ENCODE measurements at regions not wholly inside any gene's neighbourhood (a gene's known extent, or its start where the extent isn't known, plus 50 kb on each side); places are given as distances from the start of the nearest gene placed in this dataset.

DNA sequence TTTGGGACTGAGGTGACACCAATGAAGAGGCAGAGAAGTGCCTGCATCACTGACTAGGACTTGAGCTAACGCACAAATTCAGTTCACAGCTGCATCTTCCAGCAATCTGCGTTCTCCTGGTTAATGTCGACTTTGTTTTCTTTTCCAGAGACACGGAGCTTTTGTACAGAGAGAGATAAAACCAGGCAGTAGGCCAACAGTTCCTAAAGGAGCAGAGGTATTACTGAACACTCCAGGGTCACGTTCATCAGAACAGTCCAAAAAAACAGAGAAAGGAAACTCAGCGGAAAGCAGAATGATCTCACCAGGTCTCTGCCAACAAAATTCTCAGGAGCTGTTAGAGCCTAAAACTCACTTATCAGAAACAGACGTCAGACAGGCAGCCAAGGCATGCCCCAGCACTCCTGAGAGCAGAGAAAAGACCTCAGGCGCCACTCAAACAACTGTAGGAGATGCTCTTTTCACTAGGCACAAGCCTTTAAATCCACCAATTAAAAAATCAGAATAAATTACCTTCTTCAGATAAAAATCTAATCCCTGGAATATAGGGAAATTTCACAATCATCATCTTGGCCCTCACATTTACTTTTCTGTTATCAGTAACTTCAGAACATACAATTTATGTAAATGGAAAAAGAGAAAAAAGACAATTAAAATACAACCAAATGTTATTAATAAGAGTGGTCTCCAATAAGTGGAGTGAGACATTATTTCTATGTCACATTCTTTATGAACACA lies 95.9 kb upstream of the SPTBN1 start:
- H3K27me3 ChIP-seq (ENCODE audit: insufficient read depth) = no peaks in the 10 kb centered on the region
- H4K20me1 ChIP-seq (ENCODE audit: insufficient read depth) = no peaks in the 10 kb centered on the region
- H3K9ac ChIP-seq = no peak overlapping the region
- peak overlapping the region; percentile 63 for H3K4me2 ChIP-seq
- 15% methylated on average over 8 of the region's 8 CpGs for WGBS (ENCODE audit: low lambda C conversion rate)
- peaks cover 0 to 10% of the 10 kb centered on the region in 2 experiments; a peak in 2 of 4 replicates for H3K4me1 ChIP-seq (ENCODE audit: control insufficient read depth in 1 of 2, insufficient read depth in 2 of 2, low read depth in 1 of 2, low read length in 1 of 2)
- no peaks in the 10 kb centered on the region for H3K9me2 ChIP-seq
- H3K36me3 ChIP-seq (replicated peaks in 1 of 2; ENCODE audit: control insufficient read depth in 1 of 2, insufficient read depth in 2 of 2, low read length in 1 of 2) = no peaks in the 10 kb centered on the region
- H3K79me2 ChIP-seq (ENCODE audit: insufficient read depth) = no peaks in the 10 kb centered on the region
- peak; percentile 58 for DNase-seq
- 0 out of 2 replicates have a peak, but pooled peaks have one; percentile 39 for TF ChIP-seq NFIC (IDR thresholded peaks at IDR 0.05; ENCODE audit: borderline replicate concordance)
- peak; percentile 55 for TF ChIP-seq RCOR1 (IDR thresholded peaks at IDR 0.05; ENCODE audit: low read length)
- no peak for TF ChIP-seq TEAD4 (IDR thresholded peaks at IDR 0.05; ENCODE audit: borderline replicate concordance, insufficient read depth)
- TF ChIP-seq EP300 (IDR thresholded peaks at IDR 0.05; ENCODE audit: borderline replicate concordance in 1 of 2, low read depth in 1 of 2, low read length in 1 of 2) = peak in 1 of 2 experiments; percentile 58; a peak in 1 of 4 replicates
- TF ChIP-seq MXI1 (IDR thresholded peaks at IDR 0.05; ENCODE audit: low read depth, low read length) = peak; percentile 41; the same call in 1 of the 2 replicates
- peak; percentile 25 for TF ChIP-seq RAD21 (IDR thresholded peaks at IDR 0.05; ENCODE audit: low read length)
- peak; percentile 42 for TF ChIP-seq CHD2 (IDR thresholded peaks at IDR 0.05; ENCODE audit: low read length, partially characterized antibody)
- peak; percentile 55 for TF ChIP-seq GATA2 (CRISPR knock-in tag; IDR thresholded peaks at IDR 0.05)
- TF ChIP-seq YY1 (IDR thresholded peaks at IDR 0.05; ENCODE audit: low read depth) = no peak
- TF ChIP-seq RFX5 (IDR thresholded peaks at IDR 0.05; ENCODE audit: low read length) = no peak; the same call in 1 of the 2 replicates
- no peak for TF ChIP-seq SIN3A (IDR thresholded peaks at IDR 0.05; ENCODE audit: borderline replicate concordance, low read depth, low read length)
- TF ChIP-seq FOXJ3 (CRISPR knock-in tag; IDR thresholded peaks at IDR 0.05) = peak; percentile 52; the same call in 1 of the 2 replicates
- TF ChIP-seq, protein P1, sequence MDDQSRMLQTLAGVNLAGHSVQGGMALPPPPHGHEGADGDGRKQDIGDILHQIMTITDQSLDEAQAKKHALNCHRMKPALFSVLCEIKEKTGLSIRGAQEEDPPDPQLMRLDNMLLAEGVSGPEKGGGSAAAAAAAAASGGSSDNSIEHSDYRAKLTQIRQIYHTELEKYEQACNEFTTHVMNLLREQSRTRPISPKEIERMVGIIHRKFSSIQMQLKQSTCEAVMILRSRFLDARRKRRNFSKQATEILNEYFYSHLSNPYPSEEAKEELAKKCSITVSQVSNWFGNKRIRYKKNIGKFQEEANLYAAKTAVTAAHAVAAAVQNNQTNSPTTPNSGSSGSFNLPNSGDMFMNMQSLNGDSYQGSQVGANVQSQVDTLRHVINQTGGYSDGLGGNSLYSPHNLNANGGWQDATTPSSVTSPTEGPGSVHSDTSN (IDR thresholded peaks at IDR 0.05) = peak; percentile 7; the same call in 1 of the 2 replicates
- TF ChIP-seq TCF12 (IDR thresholded peaks at IDR 0.05) = peak; percentile 53
- no peak for TF ChIP-seq JUND (IDR thresholded peaks at IDR 0.05)
- peak overlapping the region; percentile 47 for H2AFZ ChIP-seq (ENCODE audit: low read depth)
- H3F3A ChIP-seq (replicated peaks; ENCODE audit: insufficient read depth) = peaks cover 4% of the 10 kb centered on the region
- no peaks in the 10 kb centered on the region for H3K9me3 ChIP-seq
- peak overlapping the region; percentile 38 to 42 for H3K4me3 ChIP-seq (ENCODE audit: low read depth in 2 of 2, low read length in 1 of 2)
- POLR2A ChIA-PET = interaction anchor here (0.6 to 1.2 kb wide), 2 partner anchors 10 to 95 kb away, joined by 3 read pairs; no protein-coding TSS in a partner anchor
- H3K27ac ChIP-seq (ENCODE audit: low read depth in 2 of 2, low read length in 1 of 2) = peak overlapping the region; percentile 32 to 96; a peak in 3 of 4 replicates
- CTCF ChIA-PET = interaction anchor here (0.9 to 1.2 kb wide), 4 partner anchors 22 to 253 kb away, joined by 3 to 5 read pairs (median 4); no protein-coding TSS in a partner anchor

DNA sequence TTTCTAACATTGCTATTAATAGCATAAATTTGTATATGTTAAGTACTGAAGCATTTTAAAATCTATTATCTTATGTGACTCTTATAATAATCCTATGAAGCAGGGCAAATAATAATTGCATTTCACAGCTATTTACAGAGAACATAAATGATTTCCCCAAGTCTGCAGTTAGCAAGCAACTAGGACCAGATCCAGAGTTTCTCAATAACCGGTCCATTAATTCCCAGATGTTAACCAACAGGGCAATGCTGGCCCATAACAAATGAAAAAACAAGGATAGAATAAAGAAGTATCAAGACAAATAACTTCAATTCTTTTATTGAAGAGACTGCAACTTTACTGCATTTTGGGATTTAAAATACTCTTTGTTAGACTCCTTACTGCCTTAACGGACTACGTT lies 91.7 kb upstream of the SPTBN1 start:
- peaks cover 0 to 10% of the 10 kb centered on the region in 2 experiments; a peak in 2 of 4 replicates for H3K4me1 ChIP-seq (ENCODE audit: control insufficient read depth in 1 of 2, insufficient read depth in 2 of 2, low read depth in 1 of 2, low read length in 1 of 2)
- ChIA-PET CTCF (no interaction called here), POLR2A (no interaction called here)
- H2AFZ ChIP-seq (ENCODE audit: low read depth) = no peak overlapping the region; the same call in 1 of the 2 replicates
- no peaks in the 10 kb centered on the region for H3K36me3 ChIP-seq (replicated peaks in 1 of 2; ENCODE audit: control insufficient read depth in 1 of 2, insufficient read depth in 2 of 2, low read length in 1 of 2)
- H3K9ac ChIP-seq = no peak overlapping the region
- DNase-seq = no peak
- H4K20me1 ChIP-seq (ENCODE audit: insufficient read depth) = no peaks in the 10 kb centered on the region
- no peaks in the 10 kb centered on the region for H3K27me3 ChIP-seq (ENCODE audit: insufficient read depth)
- peaks cover 9% of the 10 kb centered on the region; the same call in 1 of the 2 replicates for H3K9me3 ChIP-seq
- 59% methylated on average over 3 of the region's 3 CpGs for WGBS (ENCODE audit: low lambda C conversion rate)
- H3K4me3 ChIP-seq (ENCODE audit: low read depth in 2 of 2, low read length in 1 of 2) = no peak overlapping the region
- no peak overlapping the region for H3K4me2 ChIP-seq
- H3K9me2 ChIP-seq = no peaks in the 10 kb centered on the region
- no peaks in the 10 kb centered on the region for H3K79me2 ChIP-seq (ENCODE audit: insufficient read depth)
- H3F3A ChIP-seq (replicated peaks; ENCODE audit: insufficient read depth) = peaks cover 4% of the 10 kb centered on the region
- no peak overlapping the region for H3K27ac ChIP-seq (ENCODE audit: low read depth in 2 of 2, low read length in 1 of 2)
- TF ChIP-seq MXI1 (IDR thresholded peaks at IDR 0.05; ENCODE audit: low read depth, low read length) = no peak
- TF ChIP-seq CHD2 (IDR thresholded peaks at IDR 0.05; ENCODE audit: low read length, partially characterized antibody) = no peak
- no peak for TF ChIP-seq TAF1 (IDR thresholded peaks at IDR 0.05; ENCODE audit: borderline replicate concordance, low read depth, low read length)
- TF ChIP-seq SMC3 (IDR thresholded peaks at IDR 0.05; ENCODE audit: low read depth, low read length) = no peak
- TF ChIP-seq POLR2AphosphoS5 (IDR thresholded peaks at IDR 0.05; ENCODE audit: low read depth, low read length) = no peak
- no peak for TF ChIP-seq EP300 (IDR thresholded peaks at IDR 0.05; ENCODE audit: borderline replicate concordance in 1 of 2, low read depth in 1 of 2, low read length in 1 of 2)
- no peak for TF ChIP-seq ELF1 (IDR thresholded peaks at IDR 0.05)
- TF ChIP-seq FOSL2 (IDR thresholded peaks at IDR 0.05; ENCODE audit: borderline replicate concordance, low read depth) = no peak
- no peak for TF ChIP-seq EZH2phosphoT487 (IDR thresholded peaks at IDR 0.05; ENCODE audit: borderline replicate concordance, low read depth)
- TF ChIP-seq, protein P2, sequence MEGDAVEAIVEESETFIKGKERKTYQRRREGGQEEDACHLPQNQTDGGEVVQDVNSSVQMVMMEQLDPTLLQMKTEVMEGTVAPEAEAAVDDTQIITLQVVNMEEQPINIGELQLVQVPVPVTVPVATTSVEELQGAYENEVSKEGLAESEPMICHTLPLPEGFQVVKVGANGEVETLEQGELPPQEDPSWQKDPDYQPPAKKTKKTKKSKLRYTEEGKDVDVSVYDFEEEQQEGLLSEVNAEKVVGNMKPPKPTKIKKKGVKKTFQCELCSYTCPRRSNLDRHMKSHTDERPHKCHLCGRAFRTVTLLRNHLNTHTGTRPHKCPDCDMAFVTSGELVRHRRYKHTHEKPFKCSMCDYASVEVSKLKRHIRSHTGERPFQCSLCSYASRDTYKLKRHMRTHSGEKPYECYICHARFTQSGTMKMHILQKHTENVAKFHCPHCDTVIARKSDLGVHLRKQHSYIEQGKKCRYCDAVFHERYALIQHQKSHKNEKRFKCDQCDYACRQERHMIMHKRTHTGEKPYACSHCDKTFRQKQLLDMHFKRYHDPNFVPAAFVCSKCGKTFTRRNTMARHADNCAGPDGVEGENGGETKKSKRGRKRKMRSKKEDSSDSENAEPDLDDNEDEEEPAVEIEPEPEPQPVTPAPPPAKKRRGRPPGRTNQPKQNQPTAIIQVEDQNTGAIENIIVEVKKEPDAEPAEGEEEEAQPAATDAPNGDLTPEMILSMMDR (IDR thresholded peaks at IDR 0.05) = no peak
- TF ChIP-seq RAD21 (IDR thresholded peaks at IDR 0.05; ENCODE audit: low read length) = no peak
- TF ChIP-seq YY1 (IDR thresholded peaks at IDR 0.05; ENCODE audit: low read depth) = no peak
- no peak for TF ChIP-seq FOXM1 (IDR thresholded peaks at IDR 0.05; ENCODE audit: low read depth)
